PC-3 (cell line): ENCODE measurements at regions not wholly inside any gene's neighbourhood (a gene's known extent, or its start where the extent isn't known, plus 50 kb on each side); places are given as distances from the start of the nearest gene placed in this dataset.

Experiments used
- ATAC-seq: fragments of 200-7000 bp; cut with Tn5 transposase; 2 replicates; pipeline ENCODE4 v1.9.1; 2020; ENCODE audit warnings: mild to moderate bottlenecking, moderate library complexity
- BruUV-seq: library from RNA; stranded (reverse); fragments of 400-500 nt; replicated peaks from 2 replicates; lab custom pipeline; 2021; lab: Mats Ljungman, UMichigan
- CTCF ChIA-PET: fragments of 300-600 bp; sonication (Branson Sonifier 250); formaldehyde crosslinking; loops from one replicate; lab custom pipeline; 2022; ENCODE audit warnings: antibody characterized with exemption; lab: Charles Lee
- POLR2A ChIA-PET: fragments of 300-600 bp; sonication (Branson Sonifier 250); formaldehyde crosslinking; loops from one replicate; lab custom pipeline; 2022; ENCODE audit warnings: antibody characterized with exemption; ENCODE audit not compliant: unreplicated experiment; lab: Charles Lee
- DNase-seq: peaks from one replicate; pipeline ENCODE4 v3.0.0-alpha.2; 2015
- H2AFZ ChIP-seq: fragments of 300-600 bp; sonication (generic); 2 replicates; pipeline ENCODE4 v1.6.0; 2016; ENCODE audit warnings: antibody characterized with exemption, low read length
- H3F3A ChIP-seq: fragments of 300-600 bp; sonication (generic); one replicate; pipeline ENCODE4 v1.6.0; 2017; ENCODE audit warnings: antibody characterized with exemption, low read length, control low read depth, mild to moderate bottlenecking; ENCODE audit not compliant: unreplicated experiment
- H3K27ac ChIP-seq: fragments of 300-600 bp; sonication (generic); 2 replicates; pipeline ENCODE4 v1.5.1; 2016; ENCODE audit warnings: mild to moderate bottlenecking, low read length
- H3K27me3 ChIP-seq: fragments of 300-600 bp; sonication (generic); 2 replicates; pipeline ENCODE4 v1.6.1; 2016; ENCODE audit warnings: low read length, mixed read lengths
- H3K36me3 ChIP-seq: fragments of 300-600 bp; sonication (generic); 2 replicates; pipeline ENCODE4 v1.6.1; 2016; ENCODE audit warnings: low read depth, mixed run types, low read length, mixed read lengths
- H3K4me1 ChIP-seq: fragments of 300-600 bp; sonication (generic); 2 replicates; pipeline ENCODE4 v1.5.1; 2016; ENCODE audit warnings: low read length; ENCODE audit not compliant: insufficient read depth
- H3K4me2 ChIP-seq: fragments of 300-600 bp; sonication (generic); 2 replicates; pipeline ENCODE4 v1.6.0; 2016; ENCODE audit warnings: low read length
- H3K4me3 ChIP-seq: fragments of 300-600 bp; sonication (generic); 2 replicates; pipeline ENCODE4 v1.5.1; 2016; ENCODE audit warnings: mild to moderate bottlenecking, low read length, mixed read lengths
- H3K79me2 ChIP-seq: fragments of 300-600 bp; sonication (generic); 2 replicates; pipeline ENCODE4 v1.6.1; 2017; ENCODE audit warnings: low read length, mixed read lengths
- H3K9ac ChIP-seq: fragments of 300-600 bp; sonication (generic); 2 replicates; pipeline ENCODE4 v1.6.0; 2016; ENCODE audit warnings: mild to moderate bottlenecking, low read length
- H3K9me2 ChIP-seq: fragments of 300-600 bp; sonication (generic); replicated peaks from 2 replicates; pipeline ENCODE4 v1.6.1; 2016; ENCODE audit warnings: mixed run types, low read length, mixed read lengths
- H3K9me3 ChIP-seq: fragments of 300-600 bp; sonication (generic); 2 replicates; pipeline ENCODE4 v1.6.1; 2016; ENCODE audit warnings: low read length, mixed read lengths
- H4K20me1 ChIP-seq: fragments of 300-600 bp; sonication (generic); 2 replicates; pipeline ENCODE4 v1.6.1; 2016; ENCODE audit warnings: low read length, mixed read lengths
- EZH2 ChIP-seq: fragments of 300-600 bp; sonication (generic); IDR thresholded peaks from one replicate; pipeline ENCODE4 v1.6.1; 2017; ENCODE audit warnings: antibody characterized with exemption, mild to moderate bottlenecking, low read length; ENCODE audit not compliant: unreplicated experiment
- EZH2phosphoT487 ChIP-seq: fragments of 300-600 bp; sonication (generic); IDR thresholded peaks from 2 replicates; pipeline ENCODE4 v1.6.1; 2018; ENCODE audit warnings: mild to moderate bottlenecking, antibody characterized with exemption, low read length, borderline replicate concordance
- intact Hi-C: fragments of 100-400 bp; cut with micrococcal nuclease; formaldehyde crosslinking; loops from 2 replicates; pipeline ENCODE4 v1.9.0; 2023
- TF ChIP-seq, protein P1 (sequence below): fragments of 300-600 bp; sonication (generic); conservative IDR thresholded peaks from 2 replicates; pipeline ENCODE4 v1.5.1; 2017; ENCODE audit warnings: antibody characterized with exemption, low read depth, mild to moderate bottlenecking, low read length

DNA sequence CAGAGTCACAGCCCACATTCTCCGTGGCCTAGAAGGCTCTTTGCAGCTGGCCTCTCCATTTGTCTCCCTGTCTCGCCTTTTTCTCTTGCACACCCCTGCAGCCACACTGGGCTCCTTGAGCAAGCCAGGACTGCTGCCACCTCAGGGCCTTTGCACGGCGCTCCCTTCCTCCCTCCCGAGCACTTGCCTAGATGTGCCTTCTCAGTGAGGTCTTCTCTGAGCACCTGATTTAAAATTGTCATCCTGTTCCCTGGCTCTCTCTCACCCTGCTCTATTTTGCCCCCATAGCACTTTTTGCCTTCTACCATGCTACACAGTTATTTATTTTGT, 102.9 kb upstream of the THY1 start:
- Histone ChIP-seq H3K4me1 (no peaks in the 10 kb centered on the region), H3K4me3 (no peak overlapping the region), H2AFZ (no peak overlapping the region), H3K27me3 (peaks cover 19% of the 10 kb centered on the region), H3K27ac (no peak overlapping the region), H3K9me3 (no peaks in the 10 kb centered on the region), H3F3A (no peaks in the 10 kb centered on the region), H3K79me2 (no peaks in the 10 kb centered on the region), H4K20me1 (no peaks in the 10 kb centered on the region), H3K9ac (no peak overlapping the region), H3K9me2 (no peaks in the 10 kb centered on the region), H3K36me3 (no peaks in the 10 kb centered on the region), H3K4me2 (no peak overlapping the region)
- no TSS peak for BruUV-seq
- ATAC-seq (no peak), DNase-seq (no peak)
- TF ChIP-seq EZH2 (no peak), EZH2phosphoT487 (no peak)
- TF ChIP-seq, protein P1, sequence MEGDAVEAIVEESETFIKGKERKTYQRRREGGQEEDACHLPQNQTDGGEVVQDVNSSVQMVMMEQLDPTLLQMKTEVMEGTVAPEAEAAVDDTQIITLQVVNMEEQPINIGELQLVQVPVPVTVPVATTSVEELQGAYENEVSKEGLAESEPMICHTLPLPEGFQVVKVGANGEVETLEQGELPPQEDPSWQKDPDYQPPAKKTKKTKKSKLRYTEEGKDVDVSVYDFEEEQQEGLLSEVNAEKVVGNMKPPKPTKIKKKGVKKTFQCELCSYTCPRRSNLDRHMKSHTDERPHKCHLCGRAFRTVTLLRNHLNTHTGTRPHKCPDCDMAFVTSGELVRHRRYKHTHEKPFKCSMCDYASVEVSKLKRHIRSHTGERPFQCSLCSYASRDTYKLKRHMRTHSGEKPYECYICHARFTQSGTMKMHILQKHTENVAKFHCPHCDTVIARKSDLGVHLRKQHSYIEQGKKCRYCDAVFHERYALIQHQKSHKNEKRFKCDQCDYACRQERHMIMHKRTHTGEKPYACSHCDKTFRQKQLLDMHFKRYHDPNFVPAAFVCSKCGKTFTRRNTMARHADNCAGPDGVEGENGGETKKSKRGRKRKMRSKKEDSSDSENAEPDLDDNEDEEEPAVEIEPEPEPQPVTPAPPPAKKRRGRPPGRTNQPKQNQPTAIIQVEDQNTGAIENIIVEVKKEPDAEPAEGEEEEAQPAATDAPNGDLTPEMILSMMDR, result no peak
- intact Hi-C loops, result no loop called here
- POLR2A ChIA-PET, result no interaction called here
- CTCF ChIA-PET, result no interaction called here

DNA sequence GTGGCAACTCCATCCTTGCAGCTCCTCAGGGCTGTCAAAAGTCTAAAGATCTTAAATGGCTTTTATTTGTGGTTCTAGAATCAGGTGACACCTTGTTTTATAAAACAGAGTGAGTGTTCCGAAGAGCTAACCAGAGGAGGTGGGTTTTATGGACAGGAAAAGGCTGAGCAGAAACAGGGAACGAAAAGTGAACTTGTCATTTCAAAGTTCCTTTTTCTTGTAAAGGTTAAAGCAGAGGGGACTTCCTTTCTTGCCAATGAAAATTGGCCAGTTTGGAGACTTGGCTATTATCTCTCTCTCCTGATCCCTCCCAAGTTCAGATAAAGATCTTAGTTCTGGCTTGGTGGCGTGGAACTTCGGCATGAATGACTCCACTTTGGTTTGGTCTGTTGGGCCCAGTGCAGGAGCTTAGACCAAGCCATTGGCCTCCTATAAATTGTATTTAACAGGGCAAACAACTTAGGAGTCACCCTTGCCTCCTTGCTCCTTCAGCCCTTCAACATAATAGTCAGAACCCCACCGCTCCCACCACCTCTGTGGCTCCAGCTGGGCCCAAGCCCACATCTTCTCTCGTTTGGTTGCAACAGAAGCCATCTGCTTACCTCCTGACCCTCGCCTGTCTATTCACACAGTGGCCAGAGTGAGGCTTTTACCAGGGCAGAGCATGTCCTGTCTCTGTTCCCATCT, 102.4 kb upstream of the THY1 start:
- Histone ChIP-seq H3K4me3 (no peak overlapping the region), H3K36me3 (no peaks in the 10 kb centered on the region), H3K27me3 (peaks cover 19% of the 10 kb centered on the region), H3K9me3 (no peaks in the 10 kb centered on the region), H2AFZ (no peak overlapping the region), H3K27ac (no peak overlapping the region), H3K4me1 (no peaks in the 10 kb centered on the region), H3K79me2 (no peaks in the 10 kb centered on the region), H3F3A (no peaks in the 10 kb centered on the region), H3K9me2 (no peaks in the 10 kb centered on the region), H3K9ac (no peak overlapping the region), H3K4me2 (no peak overlapping the region), H4K20me1 (no peaks in the 10 kb centered on the region)
- POLR2A ChIA-PET, result no interaction called here
- TF ChIP-seq EZH2phosphoT487, result no peak
- no peak for TF ChIP-seq EZH2
- TF ChIP-seq, protein P1, result no peak
- CTCF ChIA-PET, result no interaction called here
- intact Hi-C loops, result no loop called here
- BruUV-seq, result no TSS peak
- DNase-seq, result no peak
- ATAC-seq, result no peak

DNA sequence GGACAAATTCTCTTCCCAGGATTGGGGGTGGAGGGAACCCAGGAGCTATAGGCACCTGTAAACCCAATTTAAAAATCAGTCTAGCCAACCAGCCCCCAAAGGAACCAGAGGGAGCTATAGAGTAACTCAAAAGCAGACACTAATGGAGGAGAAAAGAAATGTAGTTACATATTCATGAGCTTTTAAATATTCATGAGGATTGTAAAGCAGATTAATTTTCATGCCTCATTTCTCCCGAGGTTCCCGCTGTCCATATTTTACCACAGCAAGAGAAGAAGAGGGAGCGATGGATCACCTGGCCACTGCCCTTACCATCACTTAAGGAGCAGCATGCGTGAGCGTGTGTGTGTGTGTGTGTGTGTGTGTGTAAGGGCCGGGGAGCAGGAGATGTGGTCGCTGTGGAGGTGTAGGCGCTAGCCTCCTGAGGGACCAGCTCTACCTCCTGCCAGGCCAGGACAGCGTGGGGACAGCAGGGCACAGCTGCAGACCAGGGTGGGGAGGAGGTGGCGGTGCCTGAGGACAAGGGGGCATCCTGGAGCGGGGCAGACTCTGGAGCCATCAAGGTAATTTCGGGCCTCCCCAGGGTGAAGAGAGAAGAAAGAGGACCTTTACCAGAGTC, 100.7 kb upstream of the THY1 start:
- intact Hi-C loops, result no loop called here
- Histone ChIP-seq H3K4me3 (no peak overlapping the region), H3F3A (no peaks in the 10 kb centered on the region), H3K9me3 (no peaks in the 10 kb centered on the region), H3K4me2 (no peak overlapping the region), H3K36me3 (no peaks in the 10 kb centered on the region), H3K27me3 (peaks cover 16% of the 10 kb centered on the region), H3K4me1 (no peaks in the 10 kb centered on the region), H2AFZ (no peak overlapping the region), H4K20me1 (no peaks in the 10 kb centered on the region), H3K9me2 (no peaks in the 10 kb centered on the region), H3K9ac (no peak overlapping the region), H3K27ac (no peak overlapping the region), H3K79me2 (no peaks in the 10 kb centered on the region)
- BruUV-seq, result no TSS peak
- DNase-seq, result no peak
- ChIA-PET POLR2A (interaction anchor here (0.6 kb wide), 1 partner anchor 62 kb away, joined by 3 read pairs; no protein-coding TSS in a partner anchor), CTCF (interaction anchor here (0.7 kb wide), 1 partner anchor 184 kb away, joined by 3 read pairs; no protein-coding TSS in a partner anchor)
- ATAC-seq, result no peak
- TF ChIP-seq, protein P1, result no peak
- no peak for TF ChIP-seq EZH2phosphoT487
- no peak for TF ChIP-seq EZH2
